HG02938 (cell line): ENCODE measurements at regions not wholly inside any gene's neighbourhood (a gene's known extent, or its start where the extent isn't known, plus 50 kb on each side); places are given as distances from the start of the nearest gene placed in this dataset.
A peak's percentile ranks its signal among the peaks of the same experiment; 100 is the strongest.

Experiments
- ATAC-seq: cut with Tn5 transposase; IDR thresholded peaks from one replicate; pipeline ENCODE4 v1.9.1; 2021; ENCODE audit warnings: mild to moderate bottlenecking, moderate library complexity; ENCODE audit not compliant: unreplicated experiment

- ATAC-seq, result no peak
Observed at GRCh38 chr6:14791526-14791925, 454.3 kb upstream of the JARID2 start.

GRCh38 chr6:14792118-14792955, 453.5 kb upstream of the JARID2 start:
- ATAC-seq, result no peak

GRCh38 chr6:14795451-14795850, 450.4 kb upstream of the JARID2 start:
- ATAC-seq, result no peak

DNA sequence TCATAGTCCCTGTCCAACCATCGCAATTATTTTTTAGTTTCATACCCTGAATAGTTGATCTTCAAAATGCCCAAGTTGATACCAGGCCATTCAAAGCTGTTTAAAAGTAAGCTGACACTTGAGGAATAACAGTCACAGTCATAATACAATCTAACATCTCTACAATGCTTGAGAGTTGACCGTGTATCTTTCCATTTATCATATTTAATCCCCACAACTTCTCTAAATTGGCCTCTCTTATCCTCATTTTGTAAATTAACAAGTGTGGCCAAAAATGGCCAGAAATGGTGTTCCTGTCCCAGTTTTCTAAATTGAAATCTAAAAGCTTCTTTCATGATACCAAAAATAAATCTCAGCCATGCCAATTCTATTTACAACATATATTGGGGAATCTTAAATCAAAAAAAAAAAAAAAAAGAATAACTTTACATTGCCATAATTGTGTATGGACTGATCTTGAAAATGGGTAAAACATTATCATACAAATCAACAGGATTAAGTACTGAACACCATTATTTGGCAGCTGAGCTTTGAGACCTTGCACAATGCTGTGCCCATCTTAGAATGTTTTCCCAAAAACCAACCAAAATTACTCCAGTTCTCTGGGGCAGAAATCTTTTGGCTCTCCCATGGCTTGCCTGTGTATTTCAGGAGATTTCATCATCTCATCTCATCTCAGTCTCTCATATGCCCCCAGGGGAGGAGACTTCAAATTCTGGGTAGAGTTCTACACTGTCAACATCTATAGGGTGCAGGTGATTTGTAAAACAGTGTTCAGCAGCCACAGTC, 448.7 kb upstream of the JARID2 start:
- no peak for ATAC-seq

DNA sequence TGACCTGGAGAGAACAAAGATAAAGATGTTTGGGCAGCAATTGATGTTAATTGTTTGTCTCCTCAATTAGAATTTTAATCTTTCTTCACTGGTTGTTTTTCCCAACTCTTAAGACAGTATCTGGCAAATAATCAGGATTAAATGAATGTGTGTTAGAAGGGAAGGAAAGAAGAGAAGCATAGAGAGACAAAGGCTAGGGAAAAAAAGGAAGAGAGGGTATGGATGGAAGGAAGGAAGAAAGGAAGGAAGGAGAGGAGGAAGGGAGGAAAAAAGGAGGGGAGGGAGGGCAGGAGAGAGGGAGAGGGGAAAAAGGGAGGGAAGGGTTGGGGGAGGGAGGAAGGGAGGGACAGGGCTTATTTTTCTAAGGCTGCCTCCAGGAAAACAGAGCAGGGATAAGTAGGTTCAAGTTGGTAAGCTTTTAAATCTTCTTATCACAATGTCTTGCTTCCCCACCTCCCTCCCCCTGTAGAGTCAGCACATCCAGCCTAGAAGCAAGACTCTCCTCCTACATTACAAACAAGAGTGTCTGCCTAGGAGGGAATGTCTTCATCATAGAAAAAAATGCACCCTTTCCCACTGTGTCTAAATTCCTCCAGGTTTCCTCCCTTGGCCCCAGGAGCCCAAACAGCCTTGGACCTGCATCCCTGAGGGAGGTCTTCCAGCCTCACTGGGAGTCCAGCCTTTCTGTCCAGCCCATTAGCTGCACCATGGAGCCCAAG, 447.8 kb upstream of the JARID2 start:
- ATAC-seq, result no peak

DNA sequence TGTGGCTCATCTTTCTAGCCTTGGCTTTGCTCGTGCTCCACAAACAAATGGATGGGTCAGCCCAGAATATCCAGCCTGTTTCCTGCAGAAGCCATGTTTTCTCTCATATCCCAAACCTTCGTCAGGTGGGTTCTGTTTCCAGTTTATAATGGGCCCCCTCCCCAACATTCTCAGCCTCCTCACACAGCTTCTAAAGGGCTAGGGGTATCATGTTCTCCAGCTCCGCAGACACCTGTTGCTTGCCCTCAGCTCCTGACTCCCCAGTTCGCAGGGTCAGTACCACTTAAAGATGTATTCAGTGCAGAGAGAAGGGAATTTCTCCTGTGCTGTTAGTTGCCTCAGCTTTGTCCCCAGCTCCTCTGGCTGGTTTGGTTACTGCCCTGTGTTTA, 447.3 kb upstream of the JARID2 start:
- no peak for ATAC-seq

- no peak for ATAC-seq
Observed at GRCh38 chr6:14798996-14799588, 446.8 kb upstream of the JARID2 start.

DNA sequence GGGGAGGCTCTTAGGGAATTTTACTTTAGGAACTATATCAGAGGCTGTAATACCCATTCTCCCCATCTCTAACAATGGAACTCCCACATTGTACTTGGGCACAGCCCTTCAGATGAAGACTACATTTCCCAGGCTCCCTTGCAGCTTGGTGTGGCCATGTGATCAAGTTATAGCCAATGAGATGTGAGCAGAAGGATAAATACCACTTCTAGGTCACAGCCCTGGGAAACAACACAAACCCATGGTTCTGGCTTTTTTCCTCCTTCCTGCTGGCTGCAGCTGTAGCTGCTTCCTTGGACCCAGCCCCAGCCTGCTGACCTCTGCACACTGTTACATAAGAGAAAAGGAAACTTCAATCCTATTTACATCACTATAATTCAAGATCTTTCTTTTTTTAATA, 445.9 kb upstream of the JARID2 start:
- peak; percentile 51 for ATAC-seq

- no peak for ATAC-seq
Observed at GRCh38 chr6:14802514-14803160, 443.2 kb upstream of the JARID2 start.

- no peak for ATAC-seq
Observed at GRCh38 chr6:14804001-14804784, 441.7 kb upstream of the JARID2 start.

GRCh38 chr6:14804785-14805210, 441.1 kb upstream of the JARID2 start:
- no peak for ATAC-seq

DNA sequence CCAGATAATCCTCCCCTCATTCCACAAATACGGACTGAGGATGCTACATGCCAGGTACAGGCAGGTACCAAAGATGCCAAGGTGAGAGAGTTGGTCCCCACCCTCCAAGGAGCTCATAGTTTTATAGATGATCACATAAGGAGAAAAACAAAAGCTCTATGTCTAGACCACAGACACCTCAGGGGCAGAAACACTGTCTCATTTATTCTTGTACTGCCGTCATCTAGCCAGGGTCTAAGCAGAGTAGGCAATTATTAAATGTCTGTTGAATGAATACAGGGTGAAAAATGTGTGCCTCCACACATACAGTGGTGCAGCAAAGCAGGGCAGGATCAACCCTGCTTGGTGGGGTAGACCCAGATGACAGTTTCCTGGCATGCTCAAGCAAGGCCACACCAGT, 439.8 kb upstream of the JARID2 start:
- ATAC-seq, result no peak

DNA sequence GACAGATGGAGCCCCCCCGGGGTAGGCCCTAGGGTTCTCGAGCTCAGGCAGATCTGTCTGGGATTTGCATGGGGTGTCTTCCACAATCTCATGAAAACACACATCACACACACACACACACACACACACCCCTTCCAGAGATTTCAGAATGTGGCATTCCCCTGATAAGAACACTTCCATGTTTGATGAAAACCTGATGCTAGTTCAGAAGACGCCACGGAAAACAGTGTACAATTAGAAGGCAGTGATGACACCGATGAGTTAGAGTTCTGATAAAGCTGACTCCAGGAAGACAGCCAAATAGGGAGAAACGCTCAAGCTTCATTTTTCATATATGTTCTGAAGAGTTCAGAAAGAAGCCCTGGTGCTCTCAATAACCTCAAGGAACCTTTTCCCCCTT, 438.7 kb upstream of the JARID2 start:
- ATAC-seq, result no peak

DNA sequence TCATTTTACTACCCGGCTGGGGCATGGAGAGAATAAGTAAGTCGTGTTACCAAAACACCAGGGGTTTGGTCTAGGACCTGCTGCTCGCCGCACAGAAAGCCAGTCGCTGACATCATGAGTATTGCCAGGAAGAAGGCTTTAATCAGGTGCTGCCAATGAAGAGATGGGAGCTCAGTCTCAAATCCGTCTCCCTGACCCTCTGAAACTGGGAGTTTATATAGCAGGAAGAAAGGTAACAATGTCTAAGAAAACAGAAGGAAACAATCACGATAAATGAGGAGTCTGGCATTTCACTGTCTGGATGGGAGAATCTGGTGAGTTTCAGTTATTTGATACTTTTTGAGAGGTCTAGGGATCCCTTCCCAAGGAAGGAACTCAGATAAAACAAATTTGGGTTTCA, 437.9 kb upstream of the JARID2 start:
- ATAC-seq, result no peak

DNA sequence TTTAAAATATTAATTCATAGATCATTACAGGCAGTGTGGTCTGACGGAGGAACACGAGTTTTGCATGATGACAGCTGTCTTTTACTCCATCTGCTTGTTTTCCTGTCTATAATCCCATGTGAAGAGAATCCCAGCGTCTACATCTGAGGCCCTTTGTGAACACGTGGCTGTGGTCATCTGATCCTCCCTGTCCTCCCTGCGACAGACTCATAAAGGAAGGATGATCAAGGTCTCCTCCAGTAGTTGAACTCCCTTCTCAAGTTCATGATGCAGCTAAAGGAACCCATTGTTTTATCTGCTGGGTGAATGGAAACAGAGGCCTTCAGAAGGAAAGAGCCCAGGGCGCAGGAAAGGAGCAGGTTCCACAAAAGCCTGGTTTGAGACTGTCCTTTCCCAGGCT, 435.8 kb upstream of the JARID2 start:
- no peak for ATAC-seq

GRCh38 chr6:14811775-14812428, 434.0 kb upstream of the JARID2 start:
- no peak for ATAC-seq

DNA sequence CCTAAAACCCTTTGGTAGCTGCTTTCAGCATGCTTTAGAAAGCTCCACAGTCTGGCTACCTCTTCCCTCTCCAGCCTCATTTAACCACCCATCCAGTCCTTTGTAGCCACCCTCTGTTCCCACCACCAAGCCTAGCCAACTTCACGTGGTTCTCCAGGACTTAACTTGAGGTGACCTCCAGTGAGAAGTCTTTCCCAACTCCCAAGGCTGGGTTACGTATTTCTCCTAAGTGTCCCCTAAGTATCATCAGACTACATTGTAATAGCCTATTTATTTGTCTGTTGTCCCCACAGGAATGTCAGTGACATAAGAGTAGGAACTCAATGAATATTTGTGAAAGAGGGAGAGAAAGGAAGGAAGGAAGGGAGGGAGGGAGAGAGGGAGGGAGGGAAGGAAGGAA, 431.9 kb upstream of the JARID2 start:
- no peak for ATAC-seq

- ATAC-seq, result no peak
Observed at GRCh38 chr6:14816116-14816859, 429.6 kb upstream of the JARID2 start.

DNA sequence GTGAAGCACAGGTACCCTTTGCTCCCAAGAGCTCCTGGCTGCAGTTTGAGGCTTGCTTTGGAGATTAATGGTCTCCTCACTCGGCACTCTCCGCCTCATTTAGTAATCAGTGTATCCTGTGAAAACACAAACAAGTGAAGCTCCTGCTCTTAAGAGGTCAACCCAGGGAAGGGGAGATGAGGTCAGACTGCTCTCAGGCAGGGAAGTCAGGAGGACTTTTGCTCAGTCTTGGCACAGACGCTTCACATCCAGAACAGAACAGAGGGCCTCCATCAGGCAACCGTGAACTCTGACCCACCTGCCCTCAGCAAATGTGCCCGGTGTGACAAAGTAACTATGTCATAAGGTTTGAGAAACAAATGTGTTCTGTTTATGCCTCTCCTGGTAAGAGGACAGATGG, 428.8 kb upstream of the JARID2 start:
- no peak for ATAC-seq
